Liver (tissue), 8 donors: ENCODE measurements at regions not wholly inside any gene's neighbourhood (a gene's known extent, or its start where the extent isn't known, plus 50 kb on each side); places are given as distances from the start of the nearest gene placed in this dataset.
A peak's percentile ranks its signal among the peaks of the same experiment; 100 is the strongest.

Experiments
- DNase-seq: peaks from one replicate; pipeline ENCODE4 v3.0.0-alpha.2; 2017; ENCODE audit warnings: low spot score
- H3K27ac ChIP-seq, 2 donors: one replicate each; pipeline ENCODE4 v1.7.0; 2013; ENCODE audit warnings: inconsistent platforms in 2 of 2, low read length in 2 of 2, control low read depth in 1 of 2, low read depth in 1 of 2, mild to moderate bottlenecking in 1 of 2
- H3K27me3 ChIP-seq, 4 donors: one replicate each; pipeline versions ENCODE4 v1.6.1 to v1.7.0; 2013; ENCODE audit warnings: low read length in 3 of 4, inconsistent platforms in 1 of 4, mild to moderate bottlenecking in 1 of 4, moderate library complexity in 1 of 4; ENCODE audit not compliant: control insufficient read depth in 4 of 4, insufficient read depth in 4 of 4
- H3K36me3 ChIP-seq, 4 donors: one replicate each; pipeline versions ENCODE4 v1.6.1 to v1.7.0; 2013; ENCODE audit warnings: low read length in 3 of 4, mild to moderate bottlenecking in 3 of 4, low read depth in 1 of 4, moderate library complexity in 1 of 4; ENCODE audit not compliant: control insufficient read depth in 4 of 4, insufficient read depth in 3 of 4
- H3K4me1 ChIP-seq, 4 donors: one replicate each; pipeline versions ENCODE4 v1.6.1 to v1.7.0; 2013; ENCODE audit warnings: low read length in 3 of 4, mild to moderate bottlenecking in 3 of 4, moderate library complexity in 1 of 4; ENCODE audit not compliant: control insufficient read depth in 4 of 4, insufficient read depth in 4 of 4
- H3K4me3 ChIP-seq, 3 donors: one replicate each; pipeline versions ENCODE4 v1.6.1 to v1.7.0; 2013; ENCODE audit warnings: low read length in 3 of 3, control low read depth in 1 of 3, low read depth in 1 of 3, mild to moderate bottlenecking in 1 of 3
- H3K9ac ChIP-seq, 2 donors: one replicate each; pipeline ENCODE4 v1.7.0; 2013; ENCODE audit warnings: low read length in 2 of 2, mild to moderate bottlenecking in 2 of 2, moderate library complexity in 2 of 2, control low read depth in 1 of 2, low read depth in 1 of 2
- H3K9me3 ChIP-seq, 4 donors: one replicate each; pipeline versions ENCODE4 v1.6.1 to v1.7.0; 2013; ENCODE audit warnings: low read length in 3 of 4; ENCODE audit not compliant: control insufficient read depth in 4 of 4
- CTCF ChIP-seq: fragments of 150-350 bp; IDR thresholded peaks from 2 replicates; pipeline ENCODE4 v1.5.1; 2017; ENCODE audit warnings: improper control_type of control experiment, low read depth, low read length; ENCODE audit not compliant: missing input control
- FOXA1 ChIP-seq: IDR thresholded peaks from 2 replicates; pipeline ENCODE4 v1.6.1; 2016; ENCODE audit warnings: antibody characterized with exemption
- FOXA2 ChIP-seq: IDR thresholded peaks from 2 replicates; pipeline ENCODE4 v1.6.1; 2016; ENCODE audit warnings: antibody characterized with exemption
- GABPA ChIP-seq, 2 donors: IDR thresholded peaks in 1 of 2; conservative IDR thresholded peaks in 1 of 2; 2 replicates each; pipeline ENCODE4 v1.6.1; 2016; ENCODE audit warnings: antibody characterized with exemption in 2 of 2, mild to moderate bottlenecking in 1 of 2, moderate library complexity in 1 of 2
- HNF4A ChIP-seq, 2 donors: conservative IDR thresholded peaks; 2 replicates each; pipeline ENCODE4 v1.6.1; 2016; ENCODE audit warnings: antibody characterized with exemption in 2 of 2, mild to moderate bottlenecking in 2 of 2
- MAX ChIP-seq: IDR thresholded peaks from 2 replicates; pipeline ENCODE4 v1.6.1; 2016; ENCODE audit warnings: antibody characterized with exemption
- NR2F2 ChIP-seq: IDR thresholded peaks from 2 replicates; pipeline ENCODE4 v1.6.1; 2016; ENCODE audit warnings: antibody characterized with exemption
- RAD21 ChIP-seq, 2 donors: IDR thresholded peaks; 2 replicates each; pipeline ENCODE4 v1.6.1; 2016; ENCODE audit warnings: antibody characterized with exemption in 2 of 2, mild to moderate bottlenecking in 2 of 2
- RXRA ChIP-seq, 2 donors: IDR thresholded peaks; 2 replicates each; pipeline ENCODE4 v1.6.1; 2017 to 2018; ENCODE audit warnings: antibody characterized with exemption in 2 of 2, mild to moderate bottlenecking in 1 of 2
- SP1 ChIP-seq: IDR thresholded peaks from 2 replicates; pipeline ENCODE4 v1.6.1; 2018; ENCODE audit warnings: antibody characterized with exemption, mild to moderate bottlenecking
- TAF1 ChIP-seq: conservative IDR thresholded peaks from 2 replicates; pipeline ENCODE4 v1.6.1; 2016; ENCODE audit warnings: antibody characterized with exemption, mild to moderate bottlenecking
- WGBS: extraction: QIAGEN DNeasy Blood & Tissue Kit; methylation state at CpG from one replicate; pipeline ENCODE4 v1.1.7; 2013; 5-methylcytosine and 5-hydroxymethylcytosine counted together
- TF ChIP-seq, protein P1 (sequence below): IDR thresholded peaks from 2 replicates; pipeline ENCODE4 v1.6.1; 2016; ENCODE audit warnings: antibody characterized with exemption, mild to moderate bottlenecking
- TF ChIP-seq, protein P2 (sequence below): IDR thresholded peaks from 2 replicates; pipeline ENCODE4 v1.6.1; 2016; ENCODE audit warnings: antibody characterized with exemption
- donor health status: healthy.
- donor health status: healthy.
- donor health status: healthy.
- donor health status: healthy.
- donor health status: healthy.

- Histone ChIP-seq H3K27ac (no peak overlapping the region), H3K27me3 (no peaks in the 10 kb centered on the region), H3K4me3 (no peak overlapping the region), H3K4me1 (no peaks in the 10 kb centered on the region), H3K9ac (no peak overlapping the region), H3K36me3 (no peaks in the 10 kb centered on the region), H3K9me3 (no peaks in the 10 kb centered on the region)
- peak; percentile 24 for DNase-seq
- TF ChIP-seq RXRA (IDR thresholded peaks at IDR 0.05), result no peak
- TF ChIP-seq CTCF, result no peak
- TF ChIP-seq SP1, result no peak
- TF ChIP-seq, protein P1, sequence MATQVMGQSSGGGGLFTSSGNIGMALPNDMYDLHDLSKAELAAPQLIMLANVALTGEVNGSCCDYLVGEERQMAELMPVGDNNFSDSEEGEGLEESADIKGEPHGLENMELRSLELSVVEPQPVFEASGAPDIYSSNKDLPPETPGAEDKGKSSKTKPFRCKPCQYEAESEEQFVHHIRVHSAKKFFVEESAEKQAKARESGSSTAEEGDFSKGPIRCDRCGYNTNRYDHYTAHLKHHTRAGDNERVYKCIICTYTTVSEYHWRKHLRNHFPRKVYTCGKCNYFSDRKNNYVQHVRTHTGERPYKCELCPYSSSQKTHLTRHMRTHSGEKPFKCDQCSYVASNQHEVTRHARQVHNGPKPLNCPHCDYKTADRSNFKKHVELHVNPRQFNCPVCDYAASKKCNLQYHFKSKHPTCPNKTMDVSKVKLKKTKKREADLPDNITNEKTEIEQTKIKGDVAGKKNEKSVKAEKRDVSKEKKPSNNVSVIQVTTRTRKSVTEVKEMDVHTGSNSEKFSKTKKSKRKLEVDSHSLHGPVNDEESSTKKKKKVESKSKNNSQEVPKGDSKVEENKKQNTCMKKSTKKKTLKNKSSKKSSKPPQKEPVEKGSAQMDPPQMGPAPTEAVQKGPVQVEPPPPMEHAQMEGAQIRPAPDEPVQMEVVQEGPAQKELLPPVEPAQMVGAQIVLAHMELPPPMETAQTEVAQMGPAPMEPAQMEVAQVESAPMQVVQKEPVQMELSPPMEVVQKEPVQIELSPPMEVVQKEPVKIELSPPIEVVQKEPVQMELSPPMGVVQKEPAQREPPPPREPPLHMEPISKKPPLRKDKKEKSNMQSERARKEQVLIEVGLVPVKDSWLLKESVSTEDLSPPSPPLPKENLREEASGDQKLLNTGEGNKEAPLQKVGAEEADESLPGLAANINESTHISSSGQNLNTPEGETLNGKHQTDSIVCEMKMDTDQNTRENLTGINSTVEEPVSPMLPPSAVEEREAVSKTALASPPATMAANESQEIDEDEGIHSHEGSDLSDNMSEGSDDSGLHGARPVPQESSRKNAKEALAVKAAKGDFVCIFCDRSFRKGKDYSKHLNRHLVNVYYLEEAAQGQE, result no peak
- TF ChIP-seq HNF4A (conservative IDR thresholded peaks at IDR 0.05), result no peak
- no peak for TF ChIP-seq NR2F2
- no peak for TF ChIP-seq FOXA2
- no peak for TF ChIP-seq RAD21 (IDR thresholded peaks at IDR 0.05)
- WGBS, result 97% methylated on average over 10 of the region's 10 CpGs
These were observed 182.0 kb downstream of the KLF13 start for GRCh38 chr15:31508656-31509055.

DNA sequence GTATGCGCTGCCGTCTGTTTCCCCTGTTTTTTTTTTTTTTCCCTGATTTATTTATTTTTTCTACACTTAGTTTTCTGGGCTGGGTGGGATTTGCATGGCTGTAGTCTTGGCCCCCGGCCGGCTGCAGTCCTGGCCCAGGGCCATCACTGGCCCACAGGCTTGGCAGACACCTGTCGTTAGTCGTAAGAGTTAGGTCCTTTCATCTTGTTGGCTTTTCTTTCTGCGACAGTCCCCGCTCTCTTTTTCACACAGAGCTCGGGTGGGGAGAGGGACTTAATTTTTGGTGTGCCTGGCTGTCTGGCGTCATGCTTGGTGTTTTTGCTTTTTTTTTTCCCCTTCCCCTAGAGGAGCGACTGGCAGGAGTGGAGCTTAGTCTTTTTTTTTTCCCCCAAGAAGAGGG, 183.4 kb downstream of the KLF13 start:
- H3K4me1 ChIP-seq, result no peaks in the 10 kb centered on the region
- no peak overlapping the region for H3K9ac ChIP-seq
- TF ChIP-seq, protein P2, sequence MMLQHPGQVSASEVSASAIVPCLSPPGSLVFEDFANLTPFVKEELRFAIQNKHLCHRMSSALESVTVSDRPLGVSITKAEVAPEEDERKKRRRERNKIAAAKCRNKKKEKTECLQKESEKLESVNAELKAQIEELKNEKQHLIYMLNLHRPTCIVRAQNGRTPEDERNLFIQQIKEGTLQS, result no peak
- TF ChIP-seq RXRA (IDR thresholded peaks at IDR 0.05) (no peak), FOXA1 (no peak), MAX (no peak), GABPA (IDR thresholded peaks at IDR 0.05 in 1 of 2, conservative IDR thresholded peaks at IDR 0.05 in 1 of 2) (no peak), CTCF (no peak), TAF1 (no peak), NR2F2 (no peak)
- no peak overlapping the region for H3K27ac ChIP-seq
- no peaks in the 10 kb centered on the region for H3K36me3 ChIP-seq
- DNase-seq, result no peak
- no peaks in the 10 kb centered on the region for H3K27me3 ChIP-seq
- H3K9me3 ChIP-seq, result no peaks in the 10 kb centered on the region
- no peak overlapping the region for H3K4me3 ChIP-seq
- 90% methylated on average over 11 of the region's 11 CpGs for WGBS
